H1 (cell line): ENCODE measurements at regions not wholly inside any gene's neighbourhood (a gene's known extent, or its start where the extent isn't known, plus 50 kb on each side); places are given as distances from the start of the nearest gene placed in this dataset.

Experiments used
- CTCF ChIA-PET: fragments of 300-600 bp; sonication (Branson Sonifier 250); formaldehyde crosslinking; loops from one replicate; lab custom pipeline; 2021; ENCODE audit not compliant: partially characterized antibody; lab: Charles Lee
- POLR2A ChIA-PET: fragments of 300-600 bp; sonication (Branson Sonifier 250); formaldehyde crosslinking; loops from one replicate; lab custom pipeline; 2021; ENCODE audit warnings: inconsistent platforms; ENCODE audit not compliant: partially characterized antibody; lab: Charles Lee
- DNase-seq, 2 experiments: peaks; one replicate each; pipeline versions ENCODE4 v3.0.0 to v3.0.0-alpha.2; 2010 to 2022; ENCODE audit warnings: low spot score in 2 of 2, low read depth in 1 of 2, mixed read lengths in 1 of 2
- FAIRE-seq: peaks from 2 replicates; lab custom pipeline; 2011; peaks lifted over from hg19 to GRCh38; lab: Jason Lieb, UNC
- H2AFZ ChIP-seq: 2 replicates; pipeline ENCODE4 v1.8.1; 2012; ENCODE audit warnings: low read length, inconsistent platforms
- H2AK5ac ChIP-seq: 2 replicates; pipeline ENCODE4 v1.6.1; 2013; ENCODE audit warnings: low read depth, low read length
- H2BK120ac ChIP-seq: replicated peaks from 2 replicates; pipeline ENCODE3; 2013; ENCODE audit warnings: low read depth, low read length, inconsistent platforms
- H2BK12ac ChIP-seq: 2 replicates; pipeline ENCODE4 v1.6.1; 2013; ENCODE audit warnings: low read depth, low read length
- H2BK15ac ChIP-seq: 2 replicates; pipeline ENCODE4 v1.6.1; 2013; ENCODE audit warnings: low read length
- H2BK20ac ChIP-seq: 2 replicates; pipeline ENCODE4 v1.6.1; 2013; ENCODE audit warnings: low read length
- H2BK5ac ChIP-seq: 2 replicates; pipeline ENCODE4 v1.6.1; 2013; ENCODE audit warnings: low read depth, low read length
- H3K14ac ChIP-seq: 2 replicates; pipeline ENCODE4 v1.6.1; 2013; ENCODE audit warnings: inconsistent platforms; ENCODE audit not compliant: insufficient read length
- H3K18ac ChIP-seq: 2 replicates; pipeline ENCODE4 v1.6.1; 2013; ENCODE audit warnings: low read length; ENCODE audit errors: extremely low read depth
- H3K23ac ChIP-seq: 2 replicates; pipeline ENCODE4 v1.6.1; 2013; ENCODE audit warnings: inconsistent platforms; ENCODE audit not compliant: insufficient read length
- H3K23me2 ChIP-seq: 2 replicates; pipeline ENCODE4 v1.6.1; 2013; ENCODE audit warnings: low read depth, low read length
- H3K27ac ChIP-seq: 2 replicates; pipeline ENCODE4 v1.6.1; 2011; ENCODE audit warnings: low read depth, low read length, inconsistent platforms
- H3K27me3 ChIP-seq, 4 experiments: replicated peaks in 1 of 4; 1 replicate in 1 of 4; 2 replicates in 3 of 4; pipeline versions ENCODE4 v1.6.1 to v1.8.1; 2011 to 2013; ENCODE audit warnings: low read length in 3 of 4, mild to moderate bottlenecking in 3 of 4, inconsistent platforms in 2 of 4, mixed read lengths in 2 of 4, moderate library complexity in 1 of 4; ENCODE audit not compliant: control insufficient read depth in 3 of 4, insufficient read depth in 3 of 4; ENCODE audit errors: extremely low read depth in 1 of 4
- H3K36me3 ChIP-seq, 4 experiments: 2 replicates each; pipeline versions ENCODE4 v1.6.1 to v1.8.1; 2011 to 2013; ENCODE audit warnings: mild to moderate bottlenecking in 4 of 4, low read length in 3 of 4, moderate library complexity in 2 of 4, control low read depth in 1 of 4, inconsistent platforms in 1 of 4; ENCODE audit not compliant: insufficient read depth in 4 of 4, control insufficient read depth in 2 of 4
- H3K4ac ChIP-seq: replicated peaks from 2 replicates; pipeline ENCODE3; 2013; ENCODE audit warnings: low read length, low read depth, mixed read lengths, inconsistent platforms; ENCODE audit not compliant: insufficient read length
- H3K4me1 ChIP-seq, 4 experiments: replicated peaks in 1 of 4; 1 replicate in 1 of 4; 2 replicates in 3 of 4; pipeline versions ENCODE4 v1.6.1 to v1.8.1; 2011 to 2013; ENCODE audit warnings: low read length in 3 of 4, inconsistent platforms in 2 of 4, mixed read lengths in 1 of 4; ENCODE audit not compliant: insufficient read depth in 4 of 4, control insufficient read depth in 3 of 4
- H3K4me2 ChIP-seq, 2 experiments: 2 replicates each; pipeline versions ENCODE4 v1.6.1 to v1.8.1; 2011 to 2013; ENCODE audit warnings: low read depth in 2 of 2, low read length in 2 of 2, control low read depth in 1 of 2, inconsistent platforms in 1 of 2, mild to moderate bottlenecking in 1 of 2; ENCODE audit not compliant: insufficient read depth in 1 of 2
- H3K4me3 ChIP-seq, 4 experiments: fragments of 200-600, 300-600 bp in 1 of 4; sonication (generic), shearing (Covaris generic), sonication (Bioruptor Twin) in 1 of 4; 2 replicates each; pipeline versions ENCODE4 v1.5.1 to v1.8.1; 2011 to 2016; ENCODE audit warnings: low read length in 4 of 4, low read depth in 3 of 4, control low read depth in 2 of 4, inconsistent platforms in 2 of 4, mild to moderate bottlenecking in 2 of 4, mixed read lengths in 1 of 4, moderate library complexity in 1 of 4; ENCODE audit not compliant: insufficient read depth in 2 of 4; ENCODE audit errors: extremely low read depth in 1 of 4
- H3K56ac ChIP-seq: replicated peaks from 2 replicates; pipeline ENCODE3; 2013; ENCODE audit warnings: low read depth, mild to moderate bottlenecking, mixed read lengths, low read length, inconsistent platforms; ENCODE audit not compliant: insufficient read length
- H3K79me1 ChIP-seq: 2 replicates; pipeline ENCODE4 v1.6.1; 2013; ENCODE audit warnings: low read depth, low read length, control low read depth
- H3K79me2 ChIP-seq, 2 experiments: 2 replicates each; pipeline versions ENCODE4 v1.6.1 to v1.8.1; 2012 to 2013; ENCODE audit warnings: low read length in 2 of 2, mild to moderate bottlenecking in 2 of 2, inconsistent platforms in 1 of 2; ENCODE audit not compliant: insufficient read depth in 2 of 2, control insufficient read depth in 1 of 2
- H3K9ac ChIP-seq, 4 experiments: replicated peaks in 1 of 4; 1 replicate in 1 of 4; 2 replicates in 3 of 4; pipeline versions ENCODE4 v1.6.1 to v1.8.1; 2011 to 2013; ENCODE audit warnings: low read depth in 3 of 4, low read length in 3 of 4, control low read depth in 2 of 4, mild to moderate bottlenecking in 2 of 4, moderate library complexity in 2 of 4, inconsistent platforms in 1 of 4; ENCODE audit errors: extremely low read depth in 1 of 4
- H3K9me3 ChIP-seq, 2 experiments: 2 replicates each; pipeline versions ENCODE4 v1.6.1 to v1.8.1; 2012 to 2013; ENCODE audit warnings: mild to moderate bottlenecking in 2 of 2, moderate library complexity in 2 of 2, control low read depth in 1 of 2, inconsistent platforms in 1 of 2, low read depth in 1 of 2, low read length in 1 of 2, mixed read lengths in 1 of 2; ENCODE audit not compliant: insufficient read depth in 2 of 2
- H4K20me1 ChIP-seq, 2 experiments: replicated peaks in 1 of 2; 2 replicates each; pipeline versions ENCODE3 to v1.8.1; 2011 to 2013; ENCODE audit warnings: inconsistent platforms in 2 of 2, low read length in 2 of 2, mild to moderate bottlenecking in 1 of 2; ENCODE audit not compliant: insufficient read depth in 2 of 2, control insufficient read depth in 1 of 2
- H4K5ac ChIP-seq: 2 replicates; pipeline ENCODE4 v1.6.1; 2013; ENCODE audit warnings: low read length, low read depth, mixed read lengths, inconsistent platforms; ENCODE audit not compliant: insufficient read length
- H4K8ac ChIP-seq: 2 replicates; pipeline ENCODE4 v1.8.0; 2013; ENCODE audit warnings: mild to moderate bottlenecking, moderate library complexity, low read length, inconsistent platforms; ENCODE audit not compliant: insufficient read depth; ENCODE audit errors: extremely low read depth
- H4K91ac ChIP-seq: replicated peaks from 2 replicates; pipeline ENCODE3; 2013; ENCODE audit warnings: low read length, mixed read lengths, inconsistent platforms; ENCODE audit not compliant: insufficient read length
- BCL11A ChIP-seq, 2 experiments: IDR thresholded peaks; one replicate each; pipeline ENCODE4 v1.6.1; 2011; ENCODE audit warnings: low read depth in 2 of 2, low read length in 2 of 2, mild to moderate bottlenecking in 2 of 2
- EZH2 ChIP-seq: fragments of 200-600 bp; sonication (generic); IDR thresholded peaks from 2 replicates; pipeline ENCODE4 v1.7.1; 2012; ENCODE audit warnings: low read depth, mild to moderate bottlenecking, moderate library complexity, low read length, inconsistent platforms; ENCODE audit not compliant: severe bottlenecking
- JUND ChIP-seq: IDR thresholded peaks from 2 replicates; pipeline ENCODE4 v1.6.1; 2011; ENCODE audit warnings: mild to moderate bottlenecking, improper control_type of control experiment, low read length
- NANOG ChIP-seq: IDR thresholded peaks from 2 replicates; pipeline ENCODE4 v1.6.1; 2011; ENCODE audit warnings: low read length, low read depth, mild to moderate bottlenecking, inconsistent platforms; ENCODE audit not compliant: insufficient read depth, poor library complexity, severe bottlenecking
- NRF1 ChIP-seq: IDR thresholded peaks from 2 replicates; pipeline ENCODE4 v1.6.1; 2011; ENCODE audit warnings: mild to moderate bottlenecking, low read depth, low read length, improper control_type of control experiment
- SP1 ChIP-seq: IDR thresholded peaks from 2 replicates; pipeline ENCODE4 v1.6.1; 2011; ENCODE audit warnings: low read depth, low read length
- TCF12 ChIP-seq: IDR thresholded peaks from 2 replicates; pipeline ENCODE4 v1.6.1; 2011; ENCODE audit warnings: low read depth, mild to moderate bottlenecking, low read length
- WGBS, 2 experiments: shearing (Covaris generic) in 1 of 2; methylation state at CpG; one replicate each; pipeline versions ENCODE4 v1.1.6 to v1.1.7; 2013 to 2015; ENCODE audit warnings: low lambda C conversion rate in 2 of 2, mixed read lengths in 2 of 2, inconsistent platforms in 1 of 2, low coverage in 1 of 2, missing lambda C conversion rate in 1 of 2; ENCODE audit not compliant: insufficient replicate concordance in 2 of 2, insufficient coverage in 1 of 2, insufficient read length in 1 of 2; ENCODE audit errors: extremely low coverage in 1 of 2, missing lambda C conversion rate in 1 of 2; 5-methylcytosine and 5-hydroxymethylcytosine counted together

DNA sequence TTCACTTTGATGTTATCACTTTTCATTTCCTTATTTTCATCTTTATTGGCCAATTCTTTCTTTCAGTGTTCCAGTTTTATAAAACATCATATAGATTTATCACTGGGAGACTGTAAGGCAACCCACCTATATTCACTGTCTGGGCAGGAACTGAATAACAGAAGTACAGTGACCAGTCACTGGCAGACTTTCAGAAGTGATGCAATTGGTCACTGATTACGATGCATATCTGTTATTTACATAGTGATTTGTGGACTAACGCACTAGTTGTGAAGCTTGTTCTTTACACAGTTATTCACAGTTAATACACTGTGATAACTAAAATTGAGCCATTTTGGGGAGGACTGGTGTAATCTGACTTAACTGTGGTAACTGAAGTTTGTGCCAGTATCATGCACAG is 190.2 kb upstream of the DPH6 start:
- Histone ChIP-seq H2AK5ac (no peak overlapping the region), H3K9me3 (no peaks in the 10 kb centered on the region), H2BK20ac (no peak overlapping the region), H3K27me3 (no peaks in the 10 kb centered on the region), H2BK12ac (no peak overlapping the region), H3K4ac (no peak overlapping the region), H2BK5ac (no peak overlapping the region), H3K36me3 (no peaks in the 10 kb centered on the region), H4K5ac (no peak overlapping the region), H4K91ac (no peak overlapping the region), H3K23ac (no peak overlapping the region), H3K18ac (no peak overlapping the region), H3K4me1 (no peaks in the 10 kb centered on the region), H4K8ac (no peak overlapping the region), H3K23me2 (no peaks in the 10 kb centered on the region; the same call in 1 of the 2 replicates), H3K79me2 (no peaks in the 10 kb centered on the region), H2BK15ac (no peak overlapping the region), H3K79me1 (no peaks in the 10 kb centered on the region), H3K14ac (no peak overlapping the region), H3K4me3 (no peak overlapping the region), H3K27ac (no peak overlapping the region), H4K20me1 (no peaks in the 10 kb centered on the region), H3K56ac (no peak overlapping the region), H2BK120ac (no peak overlapping the region), H3K4me2 (no peak overlapping the region), H2AFZ (no peak overlapping the region), H3K9ac (no peak overlapping the region)
- FAIRE-seq (no peak), DNase-seq (no peak)
- ChIA-PET POLR2A (no interaction called here), CTCF (interaction anchor here (1.7 kb wide), 1 partner anchor 15 kb away, joined by 5 read pairs; no protein-coding TSS in a partner anchor)
- WGBS, 2 experiments: 89% methylated on average over 2 of the region's 2 CpGs; no CpG with 5 or more reads in 1 of the 2 experiments
- TF ChIP-seq TCF12 (no peak), NANOG (no peak), JUND (no peak), SP1 (no peak), NRF1 (no peak), BCL11A (IDR thresholded peaks at IDR 0.05; ENCODE audit: low read depth in 2 of 2, low read length in 2 of 2) (no peak), EZH2 (no peak)
